GM23338 (cell line): ENCODE measurements at regions not wholly inside any gene's neighbourhood (a gene's known extent, or its start where the extent isn't known, plus 50 kb on each side); places are given as distances from the start of the nearest gene placed in this dataset.

Source experiments
- ATAC-seq: fragments of 200-7000 bp; cut with Tn5 transposase; 3 replicates; pipeline ENCODE4 v1.9.1; 2020
- DNase-seq: peaks from one replicate; pipeline ENCODE4 v3.0.0-alpha.2; 2015; ENCODE audit warnings: low spot score
- H2AFZ ChIP-seq: fragments of 200-600 bp; sonication (generic); 2 replicates; pipeline ENCODE4 v1.8.0; 2016; ENCODE audit warnings: antibody characterized with exemption, mild to moderate bottlenecking, moderate library complexity
- H3F3A ChIP-seq: fragments of 200-600 bp; sonication (generic); replicated peaks from 2 replicates; pipeline ENCODE4 v1.8.0; 2017; ENCODE audit warnings: antibody characterized with exemption, mixed run types, low read depth
- H3K27ac ChIP-seq: fragments of 200-600 bp; sonication (generic); 2 replicates; pipeline ENCODE4 v1.6.1; 2016; ENCODE audit warnings: low read depth
- H3K27me3 ChIP-seq: fragments of 200-600 bp; sonication (generic); 2 replicates; pipeline ENCODE4 v1.8.0; 2016; ENCODE audit warnings: mild to moderate bottlenecking, mixed run types, moderate library complexity; ENCODE audit not compliant: insufficient read depth
- H3K36me3 ChIP-seq: fragments of 200-600 bp; sonication (generic); 2 replicates; pipeline ENCODE4 v1.8.0; 2016; ENCODE audit warnings: mild to moderate bottlenecking; ENCODE audit not compliant: insufficient read depth
- H3K4me1 ChIP-seq: fragments of 200-600 bp; sonication (generic); 2 replicates; pipeline ENCODE4 v1.8.0; 2016; ENCODE audit warnings: mild to moderate bottlenecking, moderate library complexity; ENCODE audit not compliant: insufficient read depth
- H3K4me2 ChIP-seq: fragments of 200-600 bp; sonication (generic); 2 replicates; pipeline ENCODE4 v1.7.1; 2017; ENCODE audit warnings: mixed run types
- H3K4me3 ChIP-seq: fragments of 200-600 bp; sonication (generic); 2 replicates; pipeline ENCODE4 v1.6.1; 2016; ENCODE audit warnings: mixed run types
- H3K79me2 ChIP-seq: fragments of 200-600 bp; sonication (generic); replicated peaks from 2 replicates; pipeline ENCODE4 v1.8.0; 2017; ENCODE audit warnings: mild to moderate bottlenecking; ENCODE audit not compliant: insufficient read depth
- H3K9me2 ChIP-seq: fragments of 200-600 bp; sonication (generic); 2 replicates; pipeline ENCODE4 v1.8.0; 2017; ENCODE audit not compliant: insufficient read depth
- H4K20me1 ChIP-seq: fragments of 200-600 bp; sonication (generic); replicated peaks from 2 replicates; pipeline ENCODE4 v1.8.0; 2017; ENCODE audit warnings: mild to moderate bottlenecking; ENCODE audit not compliant: insufficient read depth
- H3K27ac Mint-ChIP-seq: 2 replicates; pipeline ENCODE4 v1.8.0; 2020; ENCODE audit warnings: inconsistent platforms, mild to moderate bottlenecking, moderate library complexity, mixed read lengths
- H3K27me3 Mint-ChIP-seq: 3 replicates; pipeline ENCODE4 v1.8.0; 2022; ENCODE audit warnings: low read depth, mild to moderate bottlenecking, moderate library complexity, mixed read lengths, inconsistent platforms; ENCODE audit not compliant: insufficient read depth, poor library complexity
- H3K36me3 Mint-ChIP-seq: 3 replicates; pipeline ENCODE4 v1.8.0; 2021; ENCODE audit warnings: low read depth, mild to moderate bottlenecking, inconsistent platforms, moderate library complexity, mixed read lengths
- H3K4me1 Mint-ChIP-seq: 3 replicates; pipeline ENCODE4 v1.8.0; 2020; ENCODE audit warnings: mild to moderate bottlenecking, inconsistent platforms, mixed read lengths
- H3K4me3 Mint-ChIP-seq: 3 replicates; pipeline ENCODE4 v1.8.0; 2021; ENCODE audit warnings: moderate library complexity, mild to moderate bottlenecking, inconsistent platforms, mixed read lengths
- H3K9me3 Mint-ChIP-seq: 3 replicates; pipeline ENCODE4 v1.8.0; 2020; ENCODE audit warnings: moderate library complexity, mild to moderate bottlenecking, inconsistent platforms, mixed read lengths
- CREB1 ChIP-seq: fragments of 250-450 bp; sonication (Bioruptor Pico); IDR thresholded peaks from 2 replicates; pipeline ENCODE4 v1.5.0; 2020; ENCODE audit warnings: low read depth, mild to moderate bottlenecking, moderate library complexity
- CTCF ChIP-seq, 2 experiments: fragments of 200-600 bp in 1 of 2; sonication (generic) in 1 of 2; conservative IDR thresholded peaks; 2 replicates each; pipeline versions ENCODE4 v1.5.1 to v1.6.1; 2016 to 2017; ENCODE audit warnings: antibody characterized with exemption in 2 of 2, low read depth in 2 of 2, mild to moderate bottlenecking in 2 of 2, moderate library complexity in 1 of 2
- EZH2 ChIP-seq: fragments of 200-600 bp; sonication (generic); IDR thresholded peaks from one replicate; pipeline ENCODE4 v1.8.0; 2017; ENCODE audit warnings: antibody characterized with exemption, mild to moderate bottlenecking, low read depth; ENCODE audit not compliant: unreplicated experiment
- EZH2phosphoT487 ChIP-seq: fragments of 200-600 bp; sonication (generic); IDR thresholded peaks from one replicate; pipeline ENCODE4 v1.8.1; 2018; ENCODE audit warnings: antibody characterized with exemption; ENCODE audit not compliant: unreplicated experiment
- REST ChIP-seq: IDR thresholded peaks from one replicate; pipeline ENCODE4 v1.6.1; 2018; ENCODE audit warnings: antibody characterized with exemption; ENCODE audit not compliant: unreplicated experiment
- ZNF114 ChIP-seq: fragments of 250-450 bp; sonication (Bioruptor Pico); IDR thresholded peaks from 2 replicates; pipeline ENCODE4 v1.5.0; 2020; ENCODE audit warnings: mild to moderate bottlenecking, moderate library complexity
- ZNF331 ChIP-seq: fragments of 250-450 bp; sonication (Bioruptor Pico); IDR thresholded peaks from 2 replicates; pipeline ENCODE4 v1.5.0; 2020; ENCODE audit warnings: low read depth, mild to moderate bottlenecking, moderate library complexity
- ZNF462 ChIP-seq: fragments of 250-450 bp; sonication (Bioruptor Pico); IDR thresholded peaks from 2 replicates; pipeline ENCODE4 v1.5.0; 2020; ENCODE audit warnings: mild to moderate bottlenecking, moderate library complexity

- TF ChIP-seq ZNF462 (no peak), EZH2 (no peak)
Observed at GRCh38 chr13:73970421-73971055, 163.7 kb downstream of the KLF12 start (continued).

DNA sequence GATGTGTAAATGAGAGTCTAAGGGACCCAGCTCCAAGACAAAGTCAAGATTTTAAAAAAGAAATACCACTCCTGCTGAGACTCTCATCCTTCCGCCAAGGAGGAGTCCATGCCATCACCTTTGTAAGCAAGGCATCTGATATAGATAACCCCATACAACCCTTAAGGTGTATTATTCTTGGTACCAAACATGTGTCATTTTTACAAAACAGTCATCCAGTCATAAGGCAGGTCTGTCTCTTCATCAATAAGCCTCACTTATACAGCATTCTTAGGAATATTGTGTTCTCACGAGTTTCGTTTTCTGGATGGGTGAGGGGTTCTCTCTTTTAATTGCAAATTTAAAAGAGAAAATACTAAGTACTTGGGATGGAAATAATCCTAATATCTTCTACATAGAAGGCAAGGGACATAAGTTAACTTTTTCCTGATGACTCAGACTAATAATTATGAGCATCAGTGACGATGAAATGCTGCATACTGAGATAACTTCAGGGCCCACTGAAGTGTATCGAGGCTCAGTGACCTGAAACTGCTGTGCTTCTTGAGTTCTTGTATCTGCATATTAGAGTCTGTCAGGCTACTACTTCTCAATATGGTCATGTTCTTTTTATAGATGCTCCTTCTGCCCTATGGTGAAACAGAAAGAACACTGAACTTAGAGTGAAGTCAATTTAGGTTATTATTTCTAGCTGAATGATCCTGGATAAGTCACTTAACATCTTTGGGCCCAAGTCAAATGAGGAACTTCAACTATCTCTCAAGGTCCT is 166.6 kb downstream of the KLF12 start:
- H3K27ac Mint-ChIP-seq = no peak overlapping the region
- TF ChIP-seq CTCF (conservative IDR thresholded peaks at IDR 0.05; ENCODE audit: low read depth in 2 of 2) (no peak), EZH2phosphoT487 (no peak), EZH2 (no peak), REST (no peak), ZNF114 (no peak), CREB1 (CRISPR knock-in tag) (no peak), ZNF331 (no peak)

More for the DNA sequence above, 166.6 kb downstream of the KLF12 start:
- Histone ChIP-seq H3K79me2 (peaks cover 8% of the 10 kb centered on the region; the same call in 1 of the 2 replicates), H3K9me2 (no peaks in the 10 kb centered on the region), H3K27me3 (no peaks in the 10 kb centered on the region), H3K4me3 (no peak overlapping the region), H3K36me3 (no peaks in the 10 kb centered on the region), H3K4me2 (peak overlapping the region; percentile 16; the same call in 1 of the 2 replicates), H2AFZ (no peak overlapping the region), H3F3A (no peaks in the 10 kb centered on the region), H3K27ac (no peak overlapping the region), H4K20me1 (no peaks in the 10 kb centered on the region), H3K4me1 (peaks cover 11% of the 10 kb centered on the region)
- no peaks in the 10 kb centered on the region for H3K36me3 Mint-ChIP-seq
- no peak for ATAC-seq
- H3K4me1 Mint-ChIP-seq = peaks cover 17% of the 10 kb centered on the region; the same call in 2 of the 3 replicates
- no peak for DNase-seq
- no peaks in the 10 kb centered on the region for H3K9me3 Mint-ChIP-seq
- no peak overlapping the region for H3K4me3 Mint-ChIP-seq
- no peaks in the 10 kb centered on the region for H3K27me3 Mint-ChIP-seq
